Fibroblast of lung (primary cell): ENCODE measurements at regions not wholly inside any gene's neighbourhood (a gene's known extent, or its start where the extent isn't known, plus 50 kb on each side); places are given as distances from the start of the nearest gene placed in this dataset.

ENCODE experiments used
- EZH2 ChIP-seq: IDR thresholded peaks from 2 replicates; pipeline ENCODE4 v1.5.1; 2012; ENCODE audit warnings: low read length, control low read depth, mild to moderate bottlenecking; ENCODE audit errors: missing control alignments
- TF ChIP-seq, protein P1 (sequence below), 2 donors: IDR thresholded peaks in 1 of 2; conservative IDR thresholded peaks in 1 of 2; 1 replicate in 1 of 2; 2 replicates in 1 of 2; pipeline ENCODE4 v1.5.1; 2011 to 2012; ENCODE audit warnings: low read length in 2 of 2, control low read depth in 1 of 2, inconsistent platforms in 1 of 2, low read depth in 1 of 2, mild to moderate bottlenecking in 1 of 2

GRCh38 chr12:24759155-24759554 is 189.7 kb downstream of the BCAT1 start:
- TF ChIP-seq, protein P1, sequence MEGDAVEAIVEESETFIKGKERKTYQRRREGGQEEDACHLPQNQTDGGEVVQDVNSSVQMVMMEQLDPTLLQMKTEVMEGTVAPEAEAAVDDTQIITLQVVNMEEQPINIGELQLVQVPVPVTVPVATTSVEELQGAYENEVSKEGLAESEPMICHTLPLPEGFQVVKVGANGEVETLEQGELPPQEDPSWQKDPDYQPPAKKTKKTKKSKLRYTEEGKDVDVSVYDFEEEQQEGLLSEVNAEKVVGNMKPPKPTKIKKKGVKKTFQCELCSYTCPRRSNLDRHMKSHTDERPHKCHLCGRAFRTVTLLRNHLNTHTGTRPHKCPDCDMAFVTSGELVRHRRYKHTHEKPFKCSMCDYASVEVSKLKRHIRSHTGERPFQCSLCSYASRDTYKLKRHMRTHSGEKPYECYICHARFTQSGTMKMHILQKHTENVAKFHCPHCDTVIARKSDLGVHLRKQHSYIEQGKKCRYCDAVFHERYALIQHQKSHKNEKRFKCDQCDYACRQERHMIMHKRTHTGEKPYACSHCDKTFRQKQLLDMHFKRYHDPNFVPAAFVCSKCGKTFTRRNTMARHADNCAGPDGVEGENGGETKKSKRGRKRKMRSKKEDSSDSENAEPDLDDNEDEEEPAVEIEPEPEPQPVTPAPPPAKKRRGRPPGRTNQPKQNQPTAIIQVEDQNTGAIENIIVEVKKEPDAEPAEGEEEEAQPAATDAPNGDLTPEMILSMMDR (conservative IDR thresholded peaks at IDR 0.05 in 1 of 2, IDR thresholded peaks at IDR 0.05 in 1 of 2; ENCODE audit: low read depth in 1 of 2, low read length in 2 of 2), result no peak
- TF ChIP-seq EZH2, result no peak
